Liver (tissue), 7 donors: ENCODE measurements at regions not wholly inside any gene's neighbourhood (a gene's known extent, or its start where the extent isn't known, plus 50 kb on each side); places are given as distances from the start of the nearest gene placed in this dataset.

ENCODE experiments used
- DNase-seq: peaks from one replicate; pipeline ENCODE4 v3.0.0-alpha.2; 2017; ENCODE audit warnings: low spot score
- H3K27ac ChIP-seq, 2 donors: one replicate each; pipeline ENCODE4 v1.7.0; 2013; ENCODE audit warnings: inconsistent platforms in 2 of 2, low read length in 2 of 2, control low read depth in 1 of 2, low read depth in 1 of 2, mild to moderate bottlenecking in 1 of 2
- H3K27me3 ChIP-seq, 4 donors: one replicate each; pipeline versions ENCODE4 v1.6.1 to v1.7.0; 2013; ENCODE audit warnings: low read length in 3 of 4, inconsistent platforms in 1 of 4, mild to moderate bottlenecking in 1 of 4, moderate library complexity in 1 of 4; ENCODE audit not compliant: control insufficient read depth in 4 of 4, insufficient read depth in 4 of 4
- H3K36me3 ChIP-seq, 4 donors: one replicate each; pipeline versions ENCODE4 v1.6.1 to v1.7.0; 2013; ENCODE audit warnings: low read length in 3 of 4, mild to moderate bottlenecking in 3 of 4, low read depth in 1 of 4, moderate library complexity in 1 of 4; ENCODE audit not compliant: control insufficient read depth in 4 of 4, insufficient read depth in 3 of 4
- H3K4me1 ChIP-seq, 4 donors: one replicate each; pipeline versions ENCODE4 v1.6.1 to v1.7.0; 2013; ENCODE audit warnings: low read length in 3 of 4, mild to moderate bottlenecking in 3 of 4, moderate library complexity in 1 of 4; ENCODE audit not compliant: control insufficient read depth in 4 of 4, insufficient read depth in 4 of 4
- H3K4me3 ChIP-seq, 3 donors: one replicate each; pipeline versions ENCODE4 v1.6.1 to v1.7.0; 2013; ENCODE audit warnings: low read length in 3 of 3, control low read depth in 1 of 3, low read depth in 1 of 3, mild to moderate bottlenecking in 1 of 3
- H3K9ac ChIP-seq, 2 donors: one replicate each; pipeline ENCODE4 v1.7.0; 2013; ENCODE audit warnings: low read length in 2 of 2, mild to moderate bottlenecking in 2 of 2, moderate library complexity in 2 of 2, control low read depth in 1 of 2, low read depth in 1 of 2
- H3K9me3 ChIP-seq, 4 donors: one replicate each; pipeline versions ENCODE4 v1.6.1 to v1.7.0; 2013; ENCODE audit warnings: low read length in 3 of 4; ENCODE audit not compliant: control insufficient read depth in 4 of 4
- EGR1 ChIP-seq, 2 donors: IDR thresholded peaks; 2 replicates each; pipeline ENCODE4 v1.6.1; 2016 to 2018; ENCODE audit warnings: antibody characterized with exemption in 2 of 2, low read depth in 2 of 2
- FOXA1 ChIP-seq: IDR thresholded peaks from 2 replicates; pipeline ENCODE4 v1.6.1; 2016; ENCODE audit warnings: antibody characterized with exemption
- FOXA2 ChIP-seq: IDR thresholded peaks from 2 replicates; pipeline ENCODE4 v1.6.1; 2016; ENCODE audit warnings: antibody characterized with exemption
- HNF4A ChIP-seq, 2 donors: conservative IDR thresholded peaks; 2 replicates each; pipeline ENCODE4 v1.6.1; 2016; ENCODE audit warnings: antibody characterized with exemption in 2 of 2, mild to moderate bottlenecking in 2 of 2
- HNF4G ChIP-seq: IDR thresholded peaks from 2 replicates; pipeline ENCODE4 v1.6.1; 2016; ENCODE audit warnings: antibody characterized with exemption
- JUND ChIP-seq, 2 donors: IDR thresholded peaks; 2 replicates each; pipeline ENCODE4 v1.6.1; 2016; ENCODE audit warnings: antibody characterized with exemption in 2 of 2
- NR2F2 ChIP-seq: IDR thresholded peaks from 2 replicates; pipeline ENCODE4 v1.6.1; 2016; ENCODE audit warnings: antibody characterized with exemption
- RXRA ChIP-seq, 2 donors: IDR thresholded peaks; 2 replicates each; pipeline ENCODE4 v1.6.1; 2017 to 2018; ENCODE audit warnings: antibody characterized with exemption in 2 of 2, mild to moderate bottlenecking in 1 of 2
- TAF1 ChIP-seq: conservative IDR thresholded peaks from 2 replicates; pipeline ENCODE4 v1.6.1; 2016; ENCODE audit warnings: antibody characterized with exemption, mild to moderate bottlenecking
- YY1 ChIP-seq: IDR thresholded peaks from 2 replicates; pipeline ENCODE4 v1.6.1; 2016; ENCODE audit warnings: antibody characterized with exemption, mild to moderate bottlenecking
- WGBS: extraction: QIAGEN DNeasy Blood & Tissue Kit; methylation state at CpG from one replicate; pipeline ENCODE4 v1.1.7; 2013; 5-methylcytosine and 5-hydroxymethylcytosine counted together
- TF ChIP-seq, protein P1 (sequence below): IDR thresholded peaks from 2 replicates; pipeline ENCODE4 v1.6.1; 2016; ENCODE audit warnings: antibody characterized with exemption
- TF ChIP-seq, protein P2 (sequence below): IDR thresholded peaks from 2 replicates; pipeline ENCODE4 v1.6.1; 2016; ENCODE audit warnings: antibody characterized with exemption
- TF ChIP-seq, protein P3 (sequence below): IDR thresholded peaks from 2 replicates; pipeline ENCODE4 v1.6.1; 2016; ENCODE audit warnings: antibody characterized with exemption
- TF ChIP-seq, protein P4 (sequence below): IDR thresholded peaks from 2 replicates; pipeline ENCODE4 v1.6.1; 2016; ENCODE audit warnings: antibody characterized with exemption, mild to moderate bottlenecking
- donor health status: healthy.
- donor health status: healthy.
- donor health status: healthy.
- donor health status: healthy.

DNA sequence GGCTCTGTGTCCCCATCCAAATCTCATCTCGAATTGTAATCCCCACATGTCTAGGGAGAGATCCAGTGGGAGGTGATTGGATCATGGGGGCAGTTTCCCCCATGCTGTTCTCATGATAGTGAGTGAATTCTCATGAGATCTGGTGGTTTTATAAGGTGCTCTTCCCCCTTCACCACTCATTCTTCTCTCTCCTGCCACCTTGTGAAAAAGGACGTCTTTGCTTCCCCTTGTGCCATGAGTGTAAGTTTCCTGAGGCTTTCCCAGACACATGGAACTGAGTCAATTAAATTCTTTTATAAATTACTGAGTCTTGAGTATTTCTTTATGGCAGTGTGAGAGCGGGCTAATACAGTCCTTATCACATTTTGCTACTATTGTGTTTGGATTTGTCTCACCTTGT, 177.6 kb upstream of the SLC39A10 start:
- no peak for DNase-seq
- H3K9me3 ChIP-seq: no peaks in the 10 kb centered on the region
- TF ChIP-seq TAF1 (no peak), EGR1 (IDR thresholded peaks at IDR 0.05; ENCODE audit: low read depth in 2 of 2) (no peak), JUND (IDR thresholded peaks at IDR 0.05) (no peak), HNF4G (no peak)
- H3K9ac ChIP-seq: no peak overlapping the region
- no peak overlapping the region for H3K4me3 ChIP-seq
- H3K27ac ChIP-seq: no peak overlapping the region
- 67% methylated on average over 3 of the region's 3 CpGs for WGBS
- peaks cover 0 to 5% (median 3%) of the 10 kb centered on the region in 4 donors for H3K27me3 ChIP-seq
- H3K36me3 ChIP-seq: no peaks in the 10 kb centered on the region
- no peaks in the 10 kb centered on the region for H3K4me1 ChIP-seq

DNA sequence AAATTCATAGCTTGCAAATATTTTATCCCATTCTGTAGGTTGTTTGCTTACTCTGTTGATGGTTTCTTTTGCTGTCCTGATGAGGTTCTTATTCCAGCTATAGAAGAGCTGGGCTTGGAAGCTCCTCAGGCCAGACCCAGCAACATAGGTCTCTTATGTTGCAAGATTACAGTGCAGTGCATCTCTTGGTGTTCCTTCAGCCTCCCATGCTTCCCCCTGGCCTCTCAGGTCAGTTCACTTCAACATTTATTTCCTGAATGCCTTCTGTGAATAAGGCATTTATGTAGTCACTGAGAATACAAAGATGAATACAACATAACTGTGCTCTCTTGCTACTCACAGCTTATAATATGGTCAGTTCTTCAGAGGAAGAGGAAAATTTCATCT, 179.0 kb upstream of the SLC39A10 start:
- H3K9ac ChIP-seq: no peak overlapping the region
- H3K9me3 ChIP-seq: no peaks in the 10 kb centered on the region
- TF ChIP-seq FOXA2 (no peak), FOXA1 (no peak), YY1 (no peak), HNF4G (no peak), JUND (IDR thresholded peaks at IDR 0.05) (no peak), EGR1 (IDR thresholded peaks at IDR 0.05; ENCODE audit: low read depth in 2 of 2) (no peak), HNF4A (conservative IDR thresholded peaks at IDR 0.05) (no peak), NR2F2 (no peak), RXRA (IDR thresholded peaks at IDR 0.05) (no peak)
- TF ChIP-seq, protein P1, sequence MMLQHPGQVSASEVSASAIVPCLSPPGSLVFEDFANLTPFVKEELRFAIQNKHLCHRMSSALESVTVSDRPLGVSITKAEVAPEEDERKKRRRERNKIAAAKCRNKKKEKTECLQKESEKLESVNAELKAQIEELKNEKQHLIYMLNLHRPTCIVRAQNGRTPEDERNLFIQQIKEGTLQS: no peak
- TF ChIP-seq, protein P2, sequence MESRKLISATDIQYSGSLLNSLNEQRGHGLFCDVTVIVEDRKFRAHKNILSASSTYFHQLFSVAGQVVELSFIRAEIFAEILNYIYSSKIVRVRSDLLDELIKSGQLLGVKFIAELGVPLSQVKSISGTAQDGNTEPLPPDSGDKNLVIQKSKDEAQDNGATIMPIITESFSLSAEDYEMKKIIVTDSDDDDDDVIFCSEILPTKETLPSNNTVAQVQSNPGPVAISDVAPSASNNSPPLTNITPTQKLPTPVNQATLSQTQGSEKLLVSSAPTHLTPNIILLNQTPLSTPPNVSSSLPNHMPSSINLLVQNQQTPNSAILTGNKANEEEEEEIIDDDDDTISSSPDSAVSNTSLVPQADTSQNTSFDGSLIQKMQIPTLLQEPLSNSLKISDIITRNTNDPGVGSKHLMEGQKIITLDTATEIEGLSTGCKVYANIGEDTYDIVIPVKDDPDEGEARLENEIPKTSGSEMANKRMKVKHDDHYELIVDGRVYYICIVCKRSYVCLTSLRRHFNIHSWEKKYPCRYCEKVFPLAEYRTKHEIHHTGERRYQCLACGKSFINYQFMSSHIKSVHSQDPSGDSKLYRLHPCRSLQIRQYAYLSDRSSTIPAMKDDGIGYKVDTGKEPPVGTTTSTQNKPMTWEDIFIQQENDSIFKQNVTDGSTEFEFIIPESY: no peak
- TF ChIP-seq, protein P3, sequence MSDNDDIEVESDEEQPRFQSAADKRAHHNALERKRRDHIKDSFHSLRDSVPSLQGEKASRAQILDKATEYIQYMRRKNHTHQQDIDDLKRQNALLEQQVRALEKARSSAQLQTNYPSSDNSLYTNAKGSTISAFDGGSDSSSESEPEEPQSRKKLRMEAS: no peak
- TF ChIP-seq, protein P4, sequence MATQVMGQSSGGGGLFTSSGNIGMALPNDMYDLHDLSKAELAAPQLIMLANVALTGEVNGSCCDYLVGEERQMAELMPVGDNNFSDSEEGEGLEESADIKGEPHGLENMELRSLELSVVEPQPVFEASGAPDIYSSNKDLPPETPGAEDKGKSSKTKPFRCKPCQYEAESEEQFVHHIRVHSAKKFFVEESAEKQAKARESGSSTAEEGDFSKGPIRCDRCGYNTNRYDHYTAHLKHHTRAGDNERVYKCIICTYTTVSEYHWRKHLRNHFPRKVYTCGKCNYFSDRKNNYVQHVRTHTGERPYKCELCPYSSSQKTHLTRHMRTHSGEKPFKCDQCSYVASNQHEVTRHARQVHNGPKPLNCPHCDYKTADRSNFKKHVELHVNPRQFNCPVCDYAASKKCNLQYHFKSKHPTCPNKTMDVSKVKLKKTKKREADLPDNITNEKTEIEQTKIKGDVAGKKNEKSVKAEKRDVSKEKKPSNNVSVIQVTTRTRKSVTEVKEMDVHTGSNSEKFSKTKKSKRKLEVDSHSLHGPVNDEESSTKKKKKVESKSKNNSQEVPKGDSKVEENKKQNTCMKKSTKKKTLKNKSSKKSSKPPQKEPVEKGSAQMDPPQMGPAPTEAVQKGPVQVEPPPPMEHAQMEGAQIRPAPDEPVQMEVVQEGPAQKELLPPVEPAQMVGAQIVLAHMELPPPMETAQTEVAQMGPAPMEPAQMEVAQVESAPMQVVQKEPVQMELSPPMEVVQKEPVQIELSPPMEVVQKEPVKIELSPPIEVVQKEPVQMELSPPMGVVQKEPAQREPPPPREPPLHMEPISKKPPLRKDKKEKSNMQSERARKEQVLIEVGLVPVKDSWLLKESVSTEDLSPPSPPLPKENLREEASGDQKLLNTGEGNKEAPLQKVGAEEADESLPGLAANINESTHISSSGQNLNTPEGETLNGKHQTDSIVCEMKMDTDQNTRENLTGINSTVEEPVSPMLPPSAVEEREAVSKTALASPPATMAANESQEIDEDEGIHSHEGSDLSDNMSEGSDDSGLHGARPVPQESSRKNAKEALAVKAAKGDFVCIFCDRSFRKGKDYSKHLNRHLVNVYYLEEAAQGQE: no peak
- H3K36me3 ChIP-seq: no peaks in the 10 kb centered on the region
- H3K27ac ChIP-seq: no peak overlapping the region
- no peak for DNase-seq
- no peaks in the 10 kb centered on the region for H3K4me1 ChIP-seq
- H3K4me3 ChIP-seq: no peak overlapping the region
- peaks cover 0 to 7% (median 3%) of the 10 kb centered on the region in 4 donors for H3K27me3 ChIP-seq
